OCI-LY1 (cell line): ENCODE measurements at regions not wholly inside any gene's neighbourhood (a gene's known extent, or its start where the extent isn't known, plus 50 kb on each side); places are given as distances from the start of the nearest gene placed in this dataset.

Experiments used
- H2AFZ ChIP-seq: fragments of 200-600 bp; sonication (generic), shearing (Covaris generic); 2 replicates; pipeline ENCODE4 v1.6.0; 2014; ENCODE audit warnings: antibody characterized with exemption, mild to moderate bottlenecking, low read length
- H3F3A ChIP-seq: fragments of 200-600 bp; sonication (generic), shearing (Covaris generic); 2 replicates; pipeline ENCODE4 v1.6.0; 2014; ENCODE audit warnings: mild to moderate bottlenecking, antibody characterized with exemption, low read length, moderate library complexity; ENCODE audit not compliant: insufficient read depth
- H3K27ac ChIP-seq: fragments of 200-600 bp; sonication (generic); 2 replicates; pipeline ENCODE4 v1.5.1; 2014; ENCODE audit warnings: low read length, mixed run types, mild to moderate bottlenecking, low read depth; ENCODE audit not compliant: poor library complexity, severe bottlenecking
- H3K27me3 ChIP-seq: fragments of 200-600 bp; sonication (generic); 2 replicates; pipeline ENCODE4 v1.6.0; 2014; ENCODE audit warnings: antibody characterized with exemption, mild to moderate bottlenecking, low read length, moderate library complexity; ENCODE audit not compliant: insufficient read depth
- H3K36me3 ChIP-seq: fragments of 200-600 bp; sonication (generic); 2 replicates; pipeline ENCODE4 v1.6.1; 2014; ENCODE audit warnings: mild to moderate bottlenecking, antibody characterized with exemption, low read length, moderate library complexity, mixed read lengths; ENCODE audit not compliant: insufficient read depth
- H3K4me1 ChIP-seq: fragments of 200-600 bp; sonication (generic); 2 replicates; pipeline ENCODE4 v1.5.1; 2014; ENCODE audit warnings: mild to moderate bottlenecking, low read length, moderate library complexity; ENCODE audit not compliant: insufficient read depth, severe bottlenecking
- H3K4me2 ChIP-seq: fragments of 200-600 bp; sonication (generic), shearing (Covaris generic); 2 replicates; pipeline ENCODE4 v1.6.1; 2014; ENCODE audit warnings: low read length
- H3K4me3 ChIP-seq: fragments of 200-600 bp; sonication (generic); 2 replicates; pipeline ENCODE4 v1.5.1; 2014; ENCODE audit warnings: low read length, low read depth, mild to moderate bottlenecking, mixed read lengths; ENCODE audit not compliant: poor library complexity, severe bottlenecking
- H3K79me2 ChIP-seq: fragments of 200-600 bp; shearing (Covaris generic); 2 replicates; pipeline ENCODE4 v1.6.1; 2016; ENCODE audit warnings: mixed run types, low read length, mixed read lengths; ENCODE audit not compliant: insufficient read depth
- H3K9ac ChIP-seq: fragments of 200-600 bp; sonication (generic), shearing (Covaris generic); 2 replicates; pipeline ENCODE4 v1.6.1; 2014; ENCODE audit warnings: mild to moderate bottlenecking, low read length, mixed read lengths
- H3K9me2 ChIP-seq: fragments of 200-600 bp; sonication (generic), shearing (Covaris generic); 2 replicates; pipeline ENCODE4 v1.6.1; 2014; ENCODE audit warnings: low read depth, mild to moderate bottlenecking, low read length, mixed read lengths
- H3K9me3 ChIP-seq: fragments of 200-600 bp; shearing (Covaris generic); 2 replicates; pipeline ENCODE4 v1.6.1; 2014; ENCODE audit warnings: low read length, mixed read lengths
- H4K20me1 ChIP-seq: fragments of 200-600 bp; sonication (generic), shearing (Covaris generic); 2 replicates; pipeline ENCODE4 v1.6.0; 2016; ENCODE audit warnings: mild to moderate bottlenecking, low read length; ENCODE audit not compliant: insufficient read depth
- EZH2 ChIP-seq: fragments of 200-600 bp; sonication (generic), shearing (Covaris generic); IDR thresholded peaks from 2 replicates; pipeline ENCODE4 v1.8.0; 2017; ENCODE audit warnings: borderline replicate concordance, mixed run types, mild to moderate bottlenecking, antibody characterized with exemption, low read length, moderate library complexity, mixed read lengths
- TF ChIP-seq, protein P1 (sequence below): fragments of 200-600 bp; sonication (generic), shearing (Covaris generic); IDR thresholded peaks from 2 replicates; pipeline ENCODE4 v1.5.1; 2017; ENCODE audit warnings: mild to moderate bottlenecking, antibody characterized with exemption, low read length, moderate library complexity, mixed read lengths

GRCh38 chr1:239725371-239725770 is 339.0 kb downstream of the CHRM3 start:
- no peak overlapping the region for H3K4me3 ChIP-seq
- no peaks in the 10 kb centered on the region for H3K9me3 ChIP-seq
- TF ChIP-seq EZH2: no peak
- TF ChIP-seq, protein P1, sequence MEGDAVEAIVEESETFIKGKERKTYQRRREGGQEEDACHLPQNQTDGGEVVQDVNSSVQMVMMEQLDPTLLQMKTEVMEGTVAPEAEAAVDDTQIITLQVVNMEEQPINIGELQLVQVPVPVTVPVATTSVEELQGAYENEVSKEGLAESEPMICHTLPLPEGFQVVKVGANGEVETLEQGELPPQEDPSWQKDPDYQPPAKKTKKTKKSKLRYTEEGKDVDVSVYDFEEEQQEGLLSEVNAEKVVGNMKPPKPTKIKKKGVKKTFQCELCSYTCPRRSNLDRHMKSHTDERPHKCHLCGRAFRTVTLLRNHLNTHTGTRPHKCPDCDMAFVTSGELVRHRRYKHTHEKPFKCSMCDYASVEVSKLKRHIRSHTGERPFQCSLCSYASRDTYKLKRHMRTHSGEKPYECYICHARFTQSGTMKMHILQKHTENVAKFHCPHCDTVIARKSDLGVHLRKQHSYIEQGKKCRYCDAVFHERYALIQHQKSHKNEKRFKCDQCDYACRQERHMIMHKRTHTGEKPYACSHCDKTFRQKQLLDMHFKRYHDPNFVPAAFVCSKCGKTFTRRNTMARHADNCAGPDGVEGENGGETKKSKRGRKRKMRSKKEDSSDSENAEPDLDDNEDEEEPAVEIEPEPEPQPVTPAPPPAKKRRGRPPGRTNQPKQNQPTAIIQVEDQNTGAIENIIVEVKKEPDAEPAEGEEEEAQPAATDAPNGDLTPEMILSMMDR: no peak
- no peaks in the 10 kb centered on the region for H3K36me3 ChIP-seq
- H3K4me1 ChIP-seq: no peaks in the 10 kb centered on the region
- no peaks in the 10 kb centered on the region for H3K79me2 ChIP-seq
- no peaks in the 10 kb centered on the region for H4K20me1 ChIP-seq
- H2AFZ ChIP-seq: no peak overlapping the region
- no peaks in the 10 kb centered on the region for H3K9me2 ChIP-seq
- H3K27me3 ChIP-seq: no peaks in the 10 kb centered on the region
- no peak overlapping the region for H3K27ac ChIP-seq
- H3F3A ChIP-seq: no peaks in the 10 kb centered on the region
- H3K4me2 ChIP-seq: no peak overlapping the region
- H3K9ac ChIP-seq: no peak overlapping the region

GRCh38 chr1:239725933-239726332 is 339.6 kb downstream of the CHRM3 start:
- H3K79me2 ChIP-seq: no peaks in the 10 kb centered on the region
- H3K9ac ChIP-seq: no peak overlapping the region
- no peaks in the 10 kb centered on the region for H3K27me3 ChIP-seq
- H3K36me3 ChIP-seq: no peaks in the 10 kb centered on the region
- no peaks in the 10 kb centered on the region for H3F3A ChIP-seq
- H3K9me2 ChIP-seq: no peaks in the 10 kb centered on the region
- H3K4me2 ChIP-seq: no peak overlapping the region
- H3K27ac ChIP-seq: no peak overlapping the region
- no peaks in the 10 kb centered on the region for H3K4me1 ChIP-seq
- no peaks in the 10 kb centered on the region for H3K9me3 ChIP-seq
- H3K4me3 ChIP-seq: no peak overlapping the region
- H2AFZ ChIP-seq: no peak overlapping the region
- H4K20me1 ChIP-seq: no peaks in the 10 kb centered on the region
- no peak for TF ChIP-seq EZH2
- TF ChIP-seq, protein P1: no peak

- Histone ChIP-seq H4K20me1 (no peaks in the 10 kb centered on the region), H3K4me1 (no peaks in the 10 kb centered on the region), H3K4me3 (no peak overlapping the region), H3K27me3 (no peaks in the 10 kb centered on the region), H3K9ac (no peak overlapping the region), H2AFZ (no peak overlapping the region), H3K79me2 (no peaks in the 10 kb centered on the region), H3K27ac (no peak overlapping the region), H3K9me3 (no peaks in the 10 kb centered on the region), H3K36me3 (no peaks in the 10 kb centered on the region), H3F3A (no peaks in the 10 kb centered on the region), H3K4me2 (no peak overlapping the region), H3K9me2 (no peaks in the 10 kb centered on the region)
- TF ChIP-seq, protein P1: no peak
- TF ChIP-seq EZH2: no peak
Measured at GRCh38 chr1:239730378-239730777, 344.0 kb downstream of the CHRM3 start.
